GM19468 (cell line): ENCODE measurements at regions not wholly inside any gene's neighbourhood (a gene's known extent, or its start where the extent isn't known, plus 50 kb on each side); places are given as distances from the start of the nearest gene placed in this dataset.
"Not testable (repeated sequence)": the region's sequence is repeated elsewhere in the genome, so short reads cannot be mapped to it uniquely, and the experiment has no call there.

ENCODE experiments used
- ATAC-seq: cut with Tn5 transposase; IDR thresholded peaks from one replicate; pipeline ENCODE4 v1.9.1; 2021; ENCODE audit warnings: mild to moderate bottlenecking, moderate library complexity, moderate number of reproducible peaks; ENCODE audit not compliant: unreplicated experiment; ENCODE audit errors: extremely low read depth

DNA sequence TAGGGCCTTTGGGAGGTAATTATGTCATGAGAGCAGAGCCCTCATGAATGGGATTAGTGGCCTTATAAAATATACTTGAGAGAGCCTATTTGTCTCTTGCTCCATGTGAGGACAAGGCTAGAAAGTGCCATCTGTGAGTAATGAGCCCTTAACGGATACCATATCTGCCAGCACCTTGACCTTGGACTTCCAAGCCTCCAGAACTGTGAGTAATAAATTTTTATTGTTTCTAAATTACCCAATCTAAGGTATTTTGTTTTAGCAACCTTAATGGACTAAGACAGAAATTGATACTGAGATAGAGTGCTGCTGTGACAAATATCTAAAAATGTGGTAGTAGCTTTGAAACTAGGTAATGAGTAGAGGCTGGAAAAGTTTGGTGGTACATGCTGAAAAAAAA, 285.0 kb upstream of the DIPK2B start:
- no peak for ATAC-seq

DNA sequence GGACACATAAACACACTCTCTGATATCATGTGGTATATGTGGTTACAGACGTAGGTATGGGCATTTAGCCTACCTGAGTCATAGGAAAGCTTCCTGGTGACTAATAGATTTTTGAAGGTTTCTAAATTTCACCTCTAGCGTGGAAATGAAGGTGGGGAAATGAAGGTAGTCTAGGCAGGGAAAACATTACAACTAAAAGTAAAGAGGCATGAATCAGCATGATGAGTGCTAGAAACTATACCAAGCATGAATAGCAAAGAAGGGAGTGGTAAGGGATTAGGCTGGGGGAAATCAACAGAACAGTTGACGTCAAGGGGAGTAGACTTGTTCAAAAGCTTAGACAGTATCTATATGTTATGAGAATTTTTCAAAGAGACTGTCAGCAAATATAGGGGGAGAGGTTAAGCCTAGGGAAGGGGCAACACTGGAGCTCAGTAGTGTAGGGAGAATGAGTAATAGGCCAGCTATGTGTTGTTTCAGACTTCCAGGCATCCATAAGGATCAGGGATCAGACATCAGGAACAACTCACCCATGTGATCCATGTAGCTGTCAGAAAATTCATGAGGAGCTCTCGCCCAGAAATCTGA, 279.3 kb upstream of the DIPK2B start:
- ATAC-seq = no peak

DNA sequence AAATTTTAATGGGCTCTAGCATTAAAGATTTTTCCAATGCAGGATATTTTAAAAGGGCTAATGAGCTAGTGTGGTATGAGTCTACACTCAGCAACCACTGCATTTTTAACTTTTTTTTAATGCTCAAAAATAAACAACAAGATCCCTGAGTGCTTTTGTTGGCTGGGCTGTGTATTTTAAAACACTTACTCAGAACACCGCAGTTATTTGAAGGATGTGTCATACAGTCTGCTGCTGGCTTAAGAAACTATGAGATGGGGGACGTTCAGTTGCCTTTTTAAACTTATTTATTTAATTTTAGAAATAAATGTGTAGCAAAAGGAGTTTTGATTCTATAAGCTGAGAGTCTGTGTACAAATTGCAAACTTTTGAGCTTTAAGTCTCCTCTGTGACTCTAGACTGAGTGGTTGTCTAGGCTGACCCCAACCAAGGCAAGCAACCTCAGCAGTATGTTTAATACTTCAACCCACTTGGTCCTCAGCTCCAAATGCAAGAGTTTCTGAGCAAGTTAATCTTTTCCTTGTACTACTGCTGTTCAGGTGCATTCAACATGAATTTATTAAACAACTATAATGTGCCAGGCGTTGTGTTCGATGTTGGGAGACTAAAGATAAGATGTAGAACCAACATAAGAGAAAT, 278.6 kb upstream of the DIPK2B start:
- no peak for ATAC-seq

DNA sequence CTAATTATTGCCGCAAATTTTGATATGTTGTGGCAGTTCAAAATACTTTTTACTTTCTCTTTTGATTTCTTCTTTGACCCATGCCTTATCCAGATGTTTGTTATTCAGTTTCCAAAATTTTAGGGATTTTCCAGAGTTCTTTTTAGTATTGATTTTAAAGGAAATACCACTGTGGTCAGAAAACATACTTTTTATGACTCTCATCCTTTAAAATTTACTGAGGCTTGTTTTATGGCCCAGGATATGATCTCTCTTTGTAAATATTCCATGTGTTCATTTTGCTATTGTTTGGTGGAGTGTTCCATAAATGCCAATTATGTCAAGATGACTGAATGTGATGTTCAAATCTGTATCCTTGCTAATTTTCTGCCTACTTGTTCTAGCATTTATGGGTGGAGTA, 272.3 kb upstream of the DIPK2B start:
- no peak for ATAC-seq

DNA sequence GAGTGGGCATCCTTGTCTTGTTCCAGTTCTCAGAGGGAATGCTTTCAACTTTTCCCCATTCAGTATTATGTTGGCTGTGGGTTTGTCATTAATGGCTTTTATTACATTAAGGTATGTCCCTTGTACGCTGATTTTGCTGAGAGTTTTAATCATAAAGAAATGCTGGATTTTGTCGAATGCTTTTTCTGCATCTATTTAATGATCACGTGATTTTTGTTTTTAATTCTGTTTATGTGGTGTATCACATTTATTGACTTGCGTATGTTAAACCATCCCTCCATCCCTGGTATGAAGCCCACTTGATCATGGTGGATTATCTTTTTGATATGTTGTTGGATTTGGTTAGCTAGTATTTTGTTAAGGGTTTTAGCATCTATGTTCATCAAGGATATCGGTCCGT, 266.9 kb upstream of the DIPK2B start:
- ATAC-seq = not testable (repeated sequence)

DNA sequence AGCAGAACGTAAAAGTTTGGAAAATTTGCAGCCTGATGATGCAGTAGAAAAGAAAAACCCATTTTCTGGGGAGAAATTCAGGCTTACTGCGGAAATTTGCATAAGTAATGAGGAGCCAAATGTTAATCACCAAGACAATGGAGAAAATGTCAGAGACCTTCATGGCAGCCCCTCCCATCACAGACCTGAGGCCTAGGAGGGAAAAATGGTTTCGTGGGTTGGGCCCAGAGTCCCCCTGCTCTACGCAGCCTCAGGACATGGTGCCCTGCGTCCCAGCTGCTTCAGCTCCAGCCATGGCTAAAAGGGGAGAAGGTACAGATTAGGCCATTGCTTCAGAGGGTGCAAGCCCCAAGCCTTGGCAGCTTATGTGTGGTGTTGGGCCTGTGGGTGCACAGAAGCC, 255.1 kb upstream of the DIPK2B start:
- not testable (repeated sequence) for ATAC-seq

DNA sequence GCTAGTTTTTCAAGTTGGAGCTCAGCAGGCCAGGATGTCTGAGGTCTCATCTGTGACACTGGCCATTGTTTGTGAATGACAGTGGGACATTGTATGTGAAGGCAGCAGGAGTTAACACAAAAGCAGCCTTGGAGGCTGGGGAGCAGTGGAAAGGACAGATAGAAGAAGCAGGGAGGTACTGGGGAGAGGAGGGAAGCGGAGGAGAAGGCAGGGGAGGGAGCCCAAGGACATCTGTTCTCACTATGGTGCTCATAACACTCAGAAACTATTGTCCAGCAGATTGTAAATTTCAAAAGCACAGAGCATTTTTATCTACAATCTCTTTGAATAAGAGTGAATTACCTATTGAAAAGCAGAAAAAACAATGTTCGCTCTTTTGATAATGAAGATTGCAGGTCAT, 253.6 kb upstream of the DIPK2B start:
- ATAC-seq = no peak

DNA sequence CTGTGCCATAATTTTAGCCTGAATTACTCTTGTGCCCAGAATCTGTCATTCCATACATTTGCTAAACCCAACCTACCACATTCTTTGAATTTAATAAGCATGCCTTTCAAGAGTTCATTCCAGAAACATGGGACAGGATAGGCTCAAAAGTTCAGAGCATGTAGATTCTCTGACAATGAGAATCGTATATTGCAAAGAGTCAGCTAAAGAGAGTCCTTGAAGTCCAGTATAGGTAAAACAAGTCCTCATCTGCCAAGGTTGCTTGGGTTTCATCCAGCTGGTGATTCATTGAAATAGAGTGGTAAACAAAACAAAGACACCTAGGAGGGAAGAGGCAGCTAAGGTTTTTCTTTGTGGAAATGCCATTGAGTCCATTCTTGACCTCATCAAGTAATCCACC, 249.3 kb upstream of the DIPK2B start:
- ATAC-seq = no peak

DNA sequence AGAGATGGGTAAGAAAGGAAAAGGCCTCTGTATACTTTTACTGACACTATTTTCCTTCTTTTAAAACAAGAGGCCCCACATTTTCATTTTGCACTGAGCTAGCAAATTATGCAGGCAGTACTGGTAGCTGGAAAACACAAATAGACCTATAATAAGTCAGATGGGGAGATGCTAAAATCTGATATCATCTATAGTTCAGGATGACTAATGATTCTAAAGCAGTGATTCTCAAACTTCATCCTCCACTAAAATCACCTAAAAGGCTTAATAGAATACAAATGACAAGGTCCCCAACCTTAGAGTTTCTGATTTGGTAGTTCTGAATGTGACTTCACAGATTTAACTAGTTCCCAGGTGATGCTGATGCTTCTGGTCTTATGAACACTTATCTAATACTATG, 247.3 kb upstream of the DIPK2B start:
- no peak for ATAC-seq

DNA sequence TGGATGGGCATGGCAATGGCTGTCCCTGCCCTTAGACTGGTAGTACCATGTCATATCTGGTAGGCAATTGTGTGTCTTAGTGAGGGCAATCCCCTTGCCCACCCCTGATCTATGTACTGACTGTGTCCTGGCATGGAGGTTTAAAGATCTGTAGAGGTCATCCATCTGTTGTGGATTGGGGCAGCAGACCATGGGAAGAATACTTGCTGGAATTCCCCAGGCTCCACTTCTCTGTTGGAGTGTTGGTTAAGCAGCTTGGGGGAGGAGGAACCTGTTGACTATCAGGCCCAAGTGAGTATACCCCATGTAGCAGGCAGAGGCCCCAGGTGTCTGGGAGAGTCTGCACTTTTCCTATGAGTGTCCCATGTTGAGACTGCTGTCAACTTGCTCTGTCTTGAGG, 246.7 kb upstream of the DIPK2B start:
- ATAC-seq = no peak

DNA sequence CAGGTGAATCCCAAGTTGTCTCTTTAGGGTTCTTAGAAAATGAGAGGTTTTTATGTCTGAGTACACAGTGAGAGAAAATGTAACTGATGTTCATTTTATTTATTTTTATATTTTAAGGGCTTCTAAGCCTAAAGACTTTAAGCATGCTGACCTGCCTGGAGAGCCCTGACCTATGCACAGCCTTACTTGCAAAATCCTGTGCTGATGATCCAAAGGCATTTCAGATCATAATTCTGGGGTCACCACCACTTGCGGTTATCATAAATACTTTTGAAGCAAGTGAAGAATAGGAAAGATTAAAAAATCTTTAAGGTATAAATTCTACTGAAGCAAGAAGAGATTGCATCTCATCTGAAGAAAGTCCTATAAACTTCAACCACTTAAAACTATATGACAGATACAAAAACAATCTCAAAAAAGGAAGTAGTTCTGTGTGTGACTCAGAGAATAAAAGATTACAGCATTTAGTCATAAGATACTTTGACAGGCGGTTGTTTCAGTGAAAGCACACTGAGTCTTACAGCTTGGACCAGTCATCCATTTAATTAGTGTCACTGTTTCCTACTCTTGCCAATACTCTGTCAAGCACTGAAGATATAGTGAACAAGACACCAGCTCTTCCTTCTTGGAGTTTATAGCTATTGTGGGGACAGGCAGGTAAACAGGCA, 245.2 kb upstream of the DIPK2B start:
- ATAC-seq = no peak

DNA sequence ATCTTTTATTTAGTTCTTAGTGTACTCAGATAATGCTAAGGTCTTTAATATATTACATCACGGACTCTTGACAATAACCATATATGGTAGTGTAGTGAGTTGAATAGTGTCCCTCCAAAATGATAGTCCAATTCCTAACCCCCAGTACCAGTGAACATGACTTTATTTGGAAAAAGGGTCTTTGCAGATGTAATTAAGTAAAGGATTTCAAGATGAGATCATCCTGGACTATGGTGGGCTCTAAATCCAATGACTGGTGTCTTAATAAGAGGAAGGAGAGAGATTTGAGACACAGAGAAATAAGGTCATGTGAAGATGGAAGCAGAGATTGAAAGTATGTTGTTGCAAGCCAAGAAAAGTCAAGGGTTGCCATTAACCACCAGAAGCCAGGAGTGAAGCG, 236.5 kb upstream of the DIPK2B start:
- no peak for ATAC-seq

DNA sequence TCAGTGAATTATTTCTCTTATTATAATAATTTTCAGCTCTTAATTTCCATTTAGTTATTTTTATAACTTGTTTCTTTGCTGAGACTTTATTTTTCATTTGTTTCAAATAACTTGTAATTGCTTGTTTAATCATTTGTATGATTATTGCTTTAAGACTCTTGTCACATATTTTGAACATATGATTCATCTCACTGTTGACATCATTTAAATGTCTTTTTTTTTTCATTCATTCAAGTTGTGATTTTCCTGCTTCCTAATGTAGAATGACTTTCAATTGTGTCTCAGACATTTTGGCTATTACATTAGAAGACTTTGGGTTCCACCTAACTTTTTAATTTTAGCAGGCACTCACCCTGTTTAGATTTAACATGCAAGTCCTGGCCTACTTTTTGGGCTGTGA, 234.8 kb upstream of the DIPK2B start:
- ATAC-seq = no peak

DNA sequence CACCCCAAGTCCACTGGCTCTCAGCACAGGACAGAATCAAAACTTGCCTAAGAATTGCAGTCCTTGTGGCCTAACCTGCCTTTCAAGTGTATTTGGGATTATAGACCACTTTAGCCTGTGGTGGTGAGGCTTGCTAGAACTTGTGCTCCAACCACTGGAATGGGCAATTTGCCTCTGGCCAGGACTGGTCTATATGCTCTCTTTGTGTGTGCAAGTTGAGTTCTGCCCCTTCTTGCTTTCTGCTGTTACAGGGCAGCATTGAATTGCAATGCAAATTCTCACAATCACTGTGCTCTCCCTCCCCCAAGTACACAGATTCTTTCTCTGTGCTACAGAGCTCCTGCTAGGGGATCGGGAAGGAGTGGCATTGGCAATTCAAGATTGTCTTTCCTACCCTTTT, 233.6 kb upstream of the DIPK2B start:
- no peak for ATAC-seq

DNA sequence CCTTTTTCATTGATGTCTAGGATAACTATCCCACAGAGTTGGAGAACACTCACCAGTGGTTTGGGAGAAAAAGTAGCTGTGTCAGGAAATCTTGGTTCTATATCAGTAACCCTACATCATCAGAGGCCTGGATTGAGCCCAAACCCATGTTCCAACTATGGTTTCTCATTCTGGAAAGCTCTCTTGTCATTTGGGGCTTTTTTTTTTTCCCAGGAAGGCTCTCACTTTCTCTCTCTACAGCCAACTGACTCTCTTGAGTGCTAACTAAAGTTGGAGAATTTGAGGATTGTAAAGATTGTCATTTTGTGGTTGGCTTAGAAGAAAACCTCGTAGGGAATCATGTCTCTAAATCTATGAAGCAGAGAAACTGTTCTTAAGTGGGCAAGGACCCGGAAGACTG, 228.2 kb upstream of the DIPK2B start:
- ATAC-seq = no peak

DNA sequence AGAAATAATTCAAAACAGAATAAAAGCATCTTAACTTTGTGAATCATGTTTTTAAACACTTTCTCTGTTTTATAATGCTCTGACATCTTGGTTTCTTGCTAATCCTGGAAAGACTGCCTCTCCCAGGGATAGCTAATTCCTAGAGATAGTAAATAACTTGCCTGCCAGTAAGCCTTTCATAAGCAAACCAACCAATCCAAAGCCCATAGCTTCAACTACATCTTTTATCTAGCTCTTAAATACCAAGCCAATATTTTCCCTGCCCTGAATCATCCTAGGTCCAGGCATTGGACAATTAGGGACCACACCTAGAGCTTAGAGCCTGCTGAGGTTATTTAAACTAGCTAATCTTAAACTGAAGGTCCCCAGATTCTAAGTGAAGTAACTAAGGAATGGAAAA, 223.7 kb upstream of the DIPK2B start:
- no peak for ATAC-seq

DNA sequence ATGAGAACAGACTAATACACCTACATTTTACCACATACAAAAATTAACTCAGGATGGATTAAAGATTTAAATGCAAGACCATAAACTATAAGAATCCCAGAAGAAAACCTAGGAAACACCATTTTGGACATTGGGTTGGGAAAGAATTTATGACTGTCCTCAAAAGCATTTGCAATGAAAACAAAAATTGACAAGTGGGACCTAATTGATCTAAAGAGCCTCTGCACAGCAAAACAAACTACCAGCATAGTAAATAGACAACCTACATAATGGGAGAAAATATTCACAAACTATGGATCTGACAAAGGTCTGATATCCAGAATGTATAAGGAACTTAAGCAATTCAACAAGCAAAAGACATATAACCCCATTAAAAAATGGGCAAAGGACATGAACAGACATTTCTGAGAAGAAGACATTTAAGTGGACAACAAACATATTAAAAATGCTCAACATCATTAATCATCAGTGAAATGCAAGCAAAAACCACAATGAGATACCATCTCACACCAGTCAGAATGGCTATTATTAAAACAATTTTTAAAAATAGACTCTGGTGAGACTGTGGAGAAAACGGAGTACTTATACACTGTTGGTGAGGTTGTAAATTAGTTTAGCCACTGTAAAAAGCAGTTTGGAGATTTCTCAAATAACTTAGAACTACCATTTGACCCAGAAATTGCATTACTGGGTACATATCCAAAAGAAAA, 221.7 kb upstream of the DIPK2B start:
- ATAC-seq = no peak

DNA sequence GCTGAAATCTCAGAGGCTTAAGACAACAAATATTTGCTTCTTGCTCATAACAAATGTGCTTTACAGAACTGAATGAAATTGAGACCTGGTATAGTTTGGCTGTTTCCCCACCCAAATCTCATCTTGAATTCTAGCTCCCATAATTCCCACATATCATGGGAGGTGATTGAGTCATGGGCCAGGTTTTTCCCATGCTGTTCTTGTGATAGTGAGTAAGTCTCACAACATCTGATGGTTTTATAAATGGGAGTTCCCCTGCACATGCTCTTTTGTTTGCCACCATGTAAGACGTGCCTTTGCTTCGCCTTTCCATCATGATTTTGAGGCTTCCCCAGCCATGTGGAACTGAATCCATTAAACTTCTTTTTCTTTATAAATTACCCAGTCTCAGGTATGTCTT, 221.1 kb upstream of the DIPK2B start:
- no peak for ATAC-seq

DNA sequence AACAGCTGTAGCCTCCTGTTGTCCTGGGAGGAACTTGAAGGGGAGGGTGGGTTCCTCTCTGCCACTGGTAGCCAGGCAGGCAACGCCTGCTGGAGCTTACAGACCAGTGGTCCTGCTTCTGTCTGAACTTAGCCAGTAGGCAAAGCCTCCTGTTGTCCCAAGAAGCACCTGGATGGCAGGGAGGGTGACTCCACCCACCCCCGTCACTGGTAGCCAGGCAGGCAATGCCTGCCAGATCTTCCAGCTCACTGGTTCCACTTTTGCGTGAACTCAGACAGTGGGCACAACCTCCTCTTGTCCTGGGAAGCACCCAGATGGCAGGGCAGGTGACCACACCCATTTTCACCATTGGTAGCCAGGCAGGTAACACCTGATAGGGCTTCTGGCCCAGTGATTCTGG, 203.5 kb upstream of the DIPK2B start:
- ATAC-seq = no peak

DNA sequence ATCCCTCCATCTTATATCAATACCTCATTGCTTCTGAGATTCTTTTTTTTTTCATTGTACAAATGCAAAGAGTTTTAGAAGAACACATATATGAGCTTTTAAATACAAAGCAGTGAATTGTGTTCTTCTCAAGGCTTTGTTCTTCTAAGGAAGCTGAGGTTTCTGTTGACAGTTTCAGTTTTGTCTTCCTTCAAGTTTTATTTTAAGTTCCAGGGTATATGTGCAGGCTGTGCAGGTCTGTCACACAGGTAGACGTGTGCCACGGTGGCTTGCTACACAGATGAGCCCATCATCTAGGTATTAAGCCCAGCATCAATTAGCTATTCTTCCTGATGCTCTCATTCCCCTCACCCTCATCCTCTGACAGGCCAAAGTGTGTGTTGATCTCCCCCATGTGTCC, 201.2 kb upstream of the DIPK2B start:
- no peak for ATAC-seq

DNA sequence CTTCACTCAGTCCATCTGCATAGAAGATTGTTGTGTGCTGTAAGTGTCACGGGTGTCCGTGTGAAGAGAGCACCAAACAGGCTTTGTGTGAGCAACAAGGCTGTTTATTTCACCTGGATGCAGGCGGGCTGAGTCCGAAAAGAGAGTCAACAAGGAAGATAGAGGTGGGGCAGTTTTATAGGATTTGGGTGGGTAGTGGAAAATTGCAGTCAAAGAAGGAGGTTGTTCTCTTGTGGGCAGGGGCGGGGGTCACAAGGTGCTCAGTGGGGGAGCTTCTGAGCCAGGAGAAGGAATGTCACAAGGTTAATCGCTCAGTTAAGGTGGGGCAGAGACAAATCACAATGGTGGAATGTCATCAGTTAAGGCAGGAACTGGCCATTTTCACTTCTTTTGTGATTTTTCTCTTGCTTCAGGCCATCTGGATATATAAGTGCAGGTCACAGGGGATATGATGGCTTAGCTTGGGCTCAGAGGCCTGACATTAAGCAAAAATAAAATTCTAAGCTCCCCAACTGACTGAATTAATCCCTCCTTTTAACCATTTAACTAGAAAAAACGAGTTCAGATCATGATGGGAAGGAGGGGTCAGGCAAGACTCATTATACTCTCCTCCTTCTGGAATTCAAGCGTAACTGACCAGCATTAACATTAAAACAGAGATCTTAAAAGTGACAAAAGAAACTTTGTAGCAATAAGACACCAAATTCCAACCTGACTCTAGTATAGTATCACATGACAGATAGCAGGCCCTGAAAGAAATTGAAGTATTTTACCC, 200.5 kb upstream of the DIPK2B start:
- ATAC-seq = not testable (repeated sequence)
